MM.1S (cell line): ENCODE measurements at regions not wholly inside any gene's neighbourhood (a gene's known extent, or its start where the extent isn't known, plus 50 kb on each side); places are given as distances from the start of the nearest gene placed in this dataset.

ENCODE experiments used
- DNase-seq: peaks from one replicate; pipeline ENCODE4 v3.0.0-alpha.2; 2015
- H2AFZ ChIP-seq: fragments of 300-600 bp; sonication (generic); 2 replicates; pipeline ENCODE4 v1.6.0; 2016; ENCODE audit warnings: antibody characterized with exemption, low read length
- H3F3A ChIP-seq: fragments of 300-600 bp; sonication (generic); 2 replicates; pipeline ENCODE4 v1.6.1; 2016; ENCODE audit warnings: mild to moderate bottlenecking, antibody characterized with exemption, low read length, moderate library complexity, mixed read lengths; ENCODE audit not compliant: insufficient read depth
- H3K27ac ChIP-seq: fragments of 300-600 bp; sonication (generic); 2 replicates; pipeline ENCODE4 v1.5.1; 2016; ENCODE audit warnings: mild to moderate bottlenecking, low read length
- H3K27me3 ChIP-seq: fragments of 300-600 bp; sonication (generic); replicated peaks from 2 replicates; pipeline ENCODE4 v1.6.0; 2016; ENCODE audit warnings: low read length; ENCODE audit not compliant: insufficient read depth
- H3K36me3 ChIP-seq: fragments of 300-600 bp; sonication (generic); replicated peaks from 2 replicates; pipeline ENCODE4 v1.6.1; 2016; ENCODE audit warnings: mild to moderate bottlenecking, low read length, mixed read lengths; ENCODE audit not compliant: insufficient read depth
- H3K4me1 ChIP-seq: fragments of 300-600 bp; sonication (generic); 2 replicates; pipeline ENCODE4 v1.6.1; 2016; ENCODE audit warnings: low read length, mixed read lengths
- H3K4me2 ChIP-seq: fragments of 300-600 bp; sonication (generic); 2 replicates; pipeline ENCODE4 v1.6.0; 2016; ENCODE audit warnings: low read depth, low read length
- H3K4me3 ChIP-seq: fragments of 300-600 bp; sonication (generic); 2 replicates; pipeline ENCODE4 v1.5.1; 2016; ENCODE audit warnings: low read length, mixed read lengths
- H3K79me2 ChIP-seq: fragments of 300-600 bp; sonication (generic); 2 replicates; pipeline ENCODE4 v1.6.1; 2016; ENCODE audit warnings: mixed run types, low read length, mixed read lengths
- H3K9ac ChIP-seq: fragments of 300-600 bp; sonication (generic); 2 replicates; pipeline ENCODE4 v1.6.1; 2016; ENCODE audit warnings: low read length, mixed read lengths
- H3K9me2 ChIP-seq: fragments of 300-600 bp; sonication (generic); replicated peaks from 2 replicates; pipeline ENCODE4 v1.6.1; 2016; ENCODE audit warnings: mild to moderate bottlenecking, low read length, mixed read lengths; ENCODE audit not compliant: insufficient read depth
- H3K9me3 ChIP-seq: fragments of 300-600 bp; sonication (generic); replicated peaks from 2 replicates; pipeline ENCODE4 v1.6.1; 2016; ENCODE audit warnings: mild to moderate bottlenecking, low read length, mixed read lengths; ENCODE audit not compliant: insufficient read depth
- H4K20me1 ChIP-seq: fragments of 300-600 bp; sonication (generic); 2 replicates; pipeline ENCODE4 v1.6.1; 2016; ENCODE audit warnings: mild to moderate bottlenecking, low read length, moderate library complexity, mixed read lengths; ENCODE audit not compliant: insufficient read depth
- EZH2 ChIP-seq: fragments of 300-600 bp; sonication (generic); optimal IDR thresholded peaks from 2 replicates; pipeline ENCODE3; 2017; ENCODE audit warnings: low read depth, mild to moderate bottlenecking, antibody characterized with exemption, low read length, mixed read lengths
- EZH2phosphoT487 ChIP-seq: fragments of 300-600 bp; sonication (generic); IDR thresholded peaks from 2 replicates; pipeline ENCODE4 v1.6.1; 2018; ENCODE audit warnings: antibody characterized with exemption, low read length
- TF ChIP-seq, protein P1 (sequence below): fragments of 300-600 bp; sonication (generic); IDR thresholded peaks from 2 replicates; pipeline ENCODE4 v1.5.1; 2016; ENCODE audit warnings: antibody characterized with exemption, low read length, mixed read lengths

DNA sequence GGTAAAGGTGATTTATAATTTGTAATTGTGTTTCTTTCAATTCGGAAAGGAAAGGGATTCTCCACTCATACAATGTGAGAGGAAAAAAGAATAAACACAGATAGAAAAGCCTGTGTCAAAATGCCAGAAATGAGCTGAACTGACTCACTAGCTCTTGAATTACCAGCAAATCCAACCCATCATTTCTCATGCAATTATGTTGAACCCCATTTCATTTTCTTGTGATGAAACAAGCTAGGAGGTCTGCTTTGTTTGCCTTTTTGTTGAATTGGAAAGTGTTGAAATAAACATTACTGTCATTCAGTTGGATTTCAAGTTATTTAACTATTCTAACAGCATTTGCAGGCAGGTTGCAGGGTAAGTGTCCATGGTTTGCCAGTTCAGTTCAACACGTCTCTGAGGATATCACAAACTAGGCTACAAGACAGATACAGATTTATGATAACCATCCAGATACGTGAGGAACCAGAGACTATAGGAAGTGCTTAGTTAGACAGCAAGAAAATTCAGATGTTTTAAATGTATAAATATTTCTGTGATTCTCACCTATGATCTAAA is 547.2 kb downstream of the MAT2B start:
- H2AFZ ChIP-seq, result no peak overlapping the region
- no peaks in the 10 kb centered on the region for H3K4me1 ChIP-seq
- no peaks in the 10 kb centered on the region for H3F3A ChIP-seq
- TF ChIP-seq EZH2 (no peak), EZH2phosphoT487 (no peak)
- TF ChIP-seq, protein P1, sequence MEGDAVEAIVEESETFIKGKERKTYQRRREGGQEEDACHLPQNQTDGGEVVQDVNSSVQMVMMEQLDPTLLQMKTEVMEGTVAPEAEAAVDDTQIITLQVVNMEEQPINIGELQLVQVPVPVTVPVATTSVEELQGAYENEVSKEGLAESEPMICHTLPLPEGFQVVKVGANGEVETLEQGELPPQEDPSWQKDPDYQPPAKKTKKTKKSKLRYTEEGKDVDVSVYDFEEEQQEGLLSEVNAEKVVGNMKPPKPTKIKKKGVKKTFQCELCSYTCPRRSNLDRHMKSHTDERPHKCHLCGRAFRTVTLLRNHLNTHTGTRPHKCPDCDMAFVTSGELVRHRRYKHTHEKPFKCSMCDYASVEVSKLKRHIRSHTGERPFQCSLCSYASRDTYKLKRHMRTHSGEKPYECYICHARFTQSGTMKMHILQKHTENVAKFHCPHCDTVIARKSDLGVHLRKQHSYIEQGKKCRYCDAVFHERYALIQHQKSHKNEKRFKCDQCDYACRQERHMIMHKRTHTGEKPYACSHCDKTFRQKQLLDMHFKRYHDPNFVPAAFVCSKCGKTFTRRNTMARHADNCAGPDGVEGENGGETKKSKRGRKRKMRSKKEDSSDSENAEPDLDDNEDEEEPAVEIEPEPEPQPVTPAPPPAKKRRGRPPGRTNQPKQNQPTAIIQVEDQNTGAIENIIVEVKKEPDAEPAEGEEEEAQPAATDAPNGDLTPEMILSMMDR, result no peak
- no peaks in the 10 kb centered on the region for H4K20me1 ChIP-seq
- no peaks in the 10 kb centered on the region for H3K9me3 ChIP-seq
- no peak overlapping the region for H3K9ac ChIP-seq
- no peaks in the 10 kb centered on the region for H3K36me3 ChIP-seq
- no peak overlapping the region for H3K27ac ChIP-seq
- H3K4me2 ChIP-seq, result no peak overlapping the region
- H3K27me3 ChIP-seq, result no peaks in the 10 kb centered on the region
- no peaks in the 10 kb centered on the region for H3K79me2 ChIP-seq
- no peak for DNase-seq
- H3K4me3 ChIP-seq, result no peak overlapping the region
- no peaks in the 10 kb centered on the region for H3K9me2 ChIP-seq

DNA sequence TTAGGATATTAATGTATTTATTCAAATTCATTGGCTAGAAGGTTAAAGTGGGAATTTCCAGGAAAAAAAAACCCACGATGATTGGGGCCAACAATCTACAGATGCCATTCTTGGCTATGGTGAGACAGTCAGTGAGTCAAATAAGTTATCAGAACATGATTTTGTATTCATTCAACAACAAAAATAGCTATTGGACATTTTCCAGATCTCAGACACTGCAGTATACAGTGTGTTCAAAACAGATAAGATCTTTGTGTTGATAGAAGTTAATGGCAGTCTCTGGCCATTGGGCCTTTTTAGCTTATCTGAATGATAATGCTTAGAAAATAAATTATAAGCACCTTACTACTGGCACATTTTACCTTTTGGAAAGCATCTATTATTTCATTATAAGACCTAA is 547.7 kb downstream of the MAT2B start:
- Histone ChIP-seq H3K27ac (no peak overlapping the region), H3K27me3 (no peaks in the 10 kb centered on the region), H2AFZ (no peak overlapping the region), H3K4me3 (no peak overlapping the region), H3K9ac (no peak overlapping the region), H3K79me2 (no peaks in the 10 kb centered on the region), H3K9me2 (no peaks in the 10 kb centered on the region), H3K4me2 (no peak overlapping the region), H4K20me1 (no peaks in the 10 kb centered on the region), H3F3A (no peaks in the 10 kb centered on the region), H3K36me3 (no peaks in the 10 kb centered on the region), H3K9me3 (no peaks in the 10 kb centered on the region), H3K4me1 (no peaks in the 10 kb centered on the region)
- TF ChIP-seq, protein P1, result no peak
- TF ChIP-seq EZH2 (no peak), EZH2phosphoT487 (no peak)
- DNase-seq, result no peak

DNA sequence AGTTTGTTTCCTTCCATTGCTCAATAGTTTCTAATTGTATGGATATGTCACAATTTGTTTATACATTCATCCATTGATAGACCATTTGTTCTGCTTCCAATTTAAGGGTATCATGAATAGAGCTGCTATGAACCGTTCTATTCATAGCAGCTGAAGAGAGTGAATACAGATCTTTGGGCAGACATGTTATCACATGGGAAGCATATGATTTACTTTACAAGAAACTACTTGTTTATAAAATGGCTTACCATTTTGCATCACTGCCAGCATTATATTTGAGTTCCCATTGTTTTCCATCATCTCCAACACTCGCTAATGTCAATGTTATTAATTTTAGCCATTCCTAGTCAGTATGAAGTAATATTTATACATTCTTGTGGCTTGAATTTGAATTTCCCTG is 549.0 kb downstream of the MAT2B start:
- no peaks in the 10 kb centered on the region for H3K79me2 ChIP-seq
- no peaks in the 10 kb centered on the region for H4K20me1 ChIP-seq
- H2AFZ ChIP-seq, result no peak overlapping the region
- H3K27ac ChIP-seq, result no peak overlapping the region
- H3K4me1 ChIP-seq, result no peaks in the 10 kb centered on the region
- no peaks in the 10 kb centered on the region for H3F3A ChIP-seq
- no peaks in the 10 kb centered on the region for H3K27me3 ChIP-seq
- H3K4me2 ChIP-seq, result no peak overlapping the region
- DNase-seq, result no peak
- H3K9me2 ChIP-seq, result no peaks in the 10 kb centered on the region
- no peak overlapping the region for H3K4me3 ChIP-seq
- no peaks in the 10 kb centered on the region for H3K36me3 ChIP-seq
- H3K9me3 ChIP-seq, result no peaks in the 10 kb centered on the region
- no peak overlapping the region for H3K9ac ChIP-seq
- TF ChIP-seq EZH2 (no peak), EZH2phosphoT487 (no peak)
- TF ChIP-seq, protein P1, result no peak
